GM12865 (cell line): ENCODE measurements at regions not wholly inside any gene's neighbourhood (a gene's known extent, or its start where the extent isn't known, plus 50 kb on each side); places are given as distances from the start of the nearest gene placed in this dataset.

Source experiments
- DNase-seq: peaks from one replicate; pipeline ENCODE4 v3.0.0; 2010; ENCODE audit warnings: low read depth
- H3K4me3 ChIP-seq: 2 replicates; pipeline ENCODE4 v1.5.1; 2011; ENCODE audit warnings: mild to moderate bottlenecking, low read depth, low read length, control low read depth
- CTCF ChIP-seq: IDR thresholded peaks from 2 replicates; pipeline ENCODE4 v1.5.1; 2011; ENCODE audit warnings: low read length, control low read depth, low read depth, inconsistent platforms; ENCODE audit not compliant: insufficient read depth; ENCODE audit errors: missing control alignments

GRCh38 chr5:103424026-103424425 lies 138.6 kb downstream of the NUDT12 start:
- no peak for DNase-seq

GRCh38 chr5:103422756-103423155 lies 139.8 kb downstream of the NUDT12 start:
- no peak for TF ChIP-seq CTCF
- no peak for DNase-seq
- no peak overlapping the region for H3K4me3 ChIP-seq

More at GRCh38 chr5:103424026-103424425, 138.6 kb downstream of the NUDT12 start:
- no peak overlapping the region for H3K4me3 ChIP-seq
- no peak for TF ChIP-seq CTCF

- H3K4me3 ChIP-seq = no peak overlapping the region
- TF ChIP-seq CTCF = no peak
- DNase-seq = no peak
Observed at GRCh38 chr5:103414604-103415003, 148.0 kb downstream of the NUDT12 start.

- DNase-seq = no peak
- no peak for TF ChIP-seq CTCF
- no peak overlapping the region for H3K4me3 ChIP-seq
Observed at GRCh38 chr5:103411711-103412110, 150.9 kb downstream of the NUDT12 start.

- TF ChIP-seq CTCF = no peak
- peak; percentile 13 for DNase-seq
- no peak overlapping the region for H3K4me3 ChIP-seq
Observed at GRCh38 chr5:103410172-103410571, 151.6 kb downstream of the MACIR start.

GRCh38 chr5:103409013-103409670 lies 150.6 kb downstream of the MACIR start:
- no peak overlapping the region for H3K4me3 ChIP-seq
- no peak for TF ChIP-seq CTCF
- DNase-seq = no peak

GRCh38 chr5:103408408-103408807 lies 149.8 kb downstream of the MACIR start:
- TF ChIP-seq CTCF = no peak
- no peak for DNase-seq

More at GRCh38 chr5:103408408-103408807, 149.8 kb downstream of the MACIR start:
- H3K4me3 ChIP-seq = no peak overlapping the region
